ENCODE measurements at regions not wholly inside any gene's neighbourhood (a gene's known extent, or its start where the extent isn't known, plus 50 kb on each side); places are given as distances from the start of the nearest gene placed in this dataset.
"Not testable (repeated sequence)": the region's sequence is repeated elsewhere in the genome, so short reads cannot be mapped to it uniquely, and the experiment has no call there.

GRCh38 chr7:138221388-138221787, 145.1 kb downstream of the AKR1D1 start:
- DNase-seq: not testable (repeated sequence)

DNA sequence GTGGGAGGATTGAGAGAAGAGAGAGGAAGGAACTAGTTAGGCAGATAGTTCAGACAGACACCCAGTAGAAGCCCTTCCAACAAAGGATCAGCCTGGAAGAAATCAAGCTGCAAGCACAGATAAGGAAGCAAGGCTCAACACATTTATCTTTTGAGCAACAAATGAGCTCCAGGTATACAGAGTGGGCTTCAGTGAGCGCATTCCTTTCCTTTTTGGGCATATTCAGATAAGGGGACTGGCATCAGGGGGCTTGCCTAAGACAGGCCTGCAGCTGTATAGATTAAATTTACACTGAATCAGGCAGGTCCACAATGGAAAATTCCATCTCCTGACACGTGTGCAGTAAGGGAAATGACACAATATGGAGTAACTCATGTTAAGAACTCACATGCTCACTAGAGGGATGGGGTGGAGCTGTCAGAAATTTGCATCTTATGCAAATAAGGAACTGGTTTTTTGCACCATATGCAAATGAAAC, 147.2 kb downstream of the AKR1D1 start:
- DNase-seq: peak; percentile 60

GRCh38 chr7:138226001-138226476, 149.8 kb downstream of the AKR1D1 start:
- peak; percentile 85 for DNase-seq

GRCh38 chr7:138226745-138227279, 150.6 kb downstream of the AKR1D1 start:
- no peak for DNase-seq

DNA sequence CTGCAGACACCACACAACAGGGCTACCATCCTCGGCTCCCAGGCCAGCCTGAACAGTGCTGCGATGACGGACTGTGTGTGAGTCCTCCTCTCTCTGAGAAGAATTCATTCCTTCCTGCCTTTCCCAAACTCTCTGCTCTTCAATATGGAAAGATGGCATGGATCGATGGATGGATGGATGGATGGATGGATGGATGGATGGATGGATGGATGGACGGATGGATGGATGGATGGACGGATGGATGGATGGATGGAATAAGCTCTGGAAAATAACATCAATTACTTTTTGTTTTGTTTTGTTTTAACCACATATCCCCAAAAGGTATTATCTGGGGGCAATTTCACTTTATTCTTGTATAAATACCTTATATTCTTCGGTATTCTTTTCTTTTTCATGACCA, 151.9 kb downstream of the AKR1D1 start:
- DNase-seq: no peak

- DNase-seq: no peak
Observed at GRCh38 chr7:138228769-138229168, 152.5 kb downstream of the AKR1D1 start.

- DNase-seq: no peak
Observed at GRCh38 chr7:138233189-138233588, 156.9 kb downstream of the AKR1D1 start.

DNA sequence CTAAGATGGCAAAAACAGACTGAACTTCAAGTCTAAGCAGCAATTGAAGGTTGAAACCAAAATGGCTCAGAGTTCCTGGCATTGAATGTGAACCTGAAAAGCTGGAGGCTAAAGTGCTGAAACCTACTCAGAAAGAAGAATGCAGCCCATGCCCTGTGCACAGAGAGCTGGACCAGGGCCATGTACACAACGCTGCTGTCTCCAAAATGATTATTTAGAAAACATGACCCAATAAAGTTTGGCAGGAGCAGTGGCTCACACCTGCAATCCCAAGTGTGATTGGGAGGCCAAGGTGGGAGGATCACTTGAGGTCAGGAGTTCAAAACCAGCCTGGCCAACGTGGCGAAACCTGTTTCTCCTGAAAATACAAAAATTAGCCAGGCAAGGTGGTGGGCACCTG, 158.9 kb downstream of the AKR1D1 start:
- DNase-seq: no peak

DNA sequence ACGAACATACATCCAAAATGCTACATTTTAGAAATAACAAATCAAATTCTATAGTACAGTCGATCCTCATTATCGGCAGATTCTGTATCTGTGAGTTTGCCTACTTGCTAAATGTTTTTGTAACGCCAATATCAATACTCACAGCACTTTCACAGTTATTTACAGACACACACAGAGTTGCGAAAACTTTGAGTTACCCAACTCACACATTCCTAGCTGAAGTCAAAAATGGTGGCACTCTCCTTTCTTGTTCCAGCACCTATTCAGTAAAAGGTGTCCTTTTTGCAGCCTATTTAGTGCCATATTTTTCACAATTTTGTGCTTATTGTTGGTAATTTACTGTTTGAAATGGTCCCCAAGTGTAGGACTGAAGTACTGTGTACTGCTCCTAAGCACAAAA, 161.7 kb downstream of the AKR1D1 start:
- no peak for DNase-seq

GRCh38 chr7:138238734-138239659, 162.7 kb downstream of the AKR1D1 start:
- peak; percentile 38 for DNase-seq

- peak; percentile 14 for DNase-seq
Observed at GRCh38 chr7:138243430-138243829, 167.2 kb downstream of the AKR1D1 start.

GRCh38 chr7:138243836-138244235, 167.6 kb downstream of the AKR1D1 start:
- no peak for DNase-seq

- no peak for DNase-seq
Observed at GRCh38 chr7:138244606-138245005, 168.3 kb downstream of the AKR1D1 start.

DNA sequence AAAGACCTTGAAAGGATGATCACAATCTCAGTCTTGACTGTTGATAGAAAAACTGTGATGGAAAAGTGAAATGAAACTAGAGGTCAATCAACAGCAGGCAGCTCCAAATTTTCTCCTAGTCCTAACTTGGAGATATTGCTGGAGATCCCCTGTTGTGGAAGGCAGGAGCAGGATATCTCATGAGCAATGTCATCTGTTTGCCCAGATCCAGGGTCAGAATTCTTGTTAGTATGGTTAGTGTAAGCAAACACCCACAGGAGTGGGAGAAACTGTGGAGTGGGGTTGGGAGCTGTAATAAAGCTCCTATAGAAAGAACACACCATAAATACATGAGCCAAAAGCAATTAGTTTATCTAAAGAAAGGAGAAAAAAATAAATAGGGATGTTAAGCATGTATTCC, 169.0 kb downstream of the AKR1D1 start:
- DNase-seq: no peak

GRCh38 chr7:138245682-138246081, 169.4 kb downstream of the AKR1D1 start:
- no peak for DNase-seq

- no peak for DNase-seq
Observed at GRCh38 chr7:138246428-138246827, 170.2 kb downstream of the AKR1D1 start.

DNA sequence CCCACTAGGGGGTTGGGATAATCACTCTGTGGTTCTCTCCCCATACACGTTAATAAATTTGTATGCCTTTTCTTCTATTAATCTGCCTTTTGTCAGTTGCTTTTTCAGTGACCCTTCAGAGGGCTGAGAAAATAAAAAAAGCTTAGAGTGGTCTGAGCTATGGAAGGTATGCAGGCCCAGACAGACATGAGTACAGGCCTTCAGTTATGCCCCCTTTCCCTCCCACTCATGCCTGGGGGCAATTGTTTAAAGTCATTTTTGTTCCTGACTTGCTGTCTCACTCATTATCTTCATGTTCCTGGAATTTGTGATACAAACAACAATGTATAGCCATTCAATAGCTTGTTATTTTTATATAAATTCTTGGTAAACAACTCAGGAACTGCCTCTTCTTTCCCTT, 170.8 kb downstream of the AKR1D1 start:
- no peak for DNase-seq

- no peak for DNase-seq
Observed at GRCh38 chr7:138247568-138248333, 171.5 kb downstream of the AKR1D1 start.

GRCh38 chr7:138248609-138249008, 172.3 kb downstream of the AKR1D1 start:
- DNase-seq: no peak

DNA sequence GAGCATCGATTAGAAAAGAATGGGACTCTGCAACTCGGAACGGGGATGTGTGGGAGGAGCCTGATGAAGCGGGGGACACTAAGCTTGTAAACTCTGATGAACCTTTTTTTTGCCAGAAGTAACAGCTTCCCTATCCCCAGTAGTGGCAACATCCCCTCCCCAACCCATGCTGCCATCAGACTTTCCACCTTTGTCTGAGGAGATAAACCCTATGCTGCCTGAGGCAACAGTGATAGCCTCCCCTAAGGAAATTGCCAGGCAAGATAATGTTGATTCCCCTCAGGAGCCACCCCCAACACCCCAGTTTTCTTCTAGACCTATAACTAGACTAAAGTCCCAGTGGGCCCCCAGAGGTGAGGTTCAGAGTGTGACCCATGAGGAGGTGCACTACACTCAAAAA, 173.7 kb downstream of the AKR1D1 start:
- DNase-seq: no peak

DNA sequence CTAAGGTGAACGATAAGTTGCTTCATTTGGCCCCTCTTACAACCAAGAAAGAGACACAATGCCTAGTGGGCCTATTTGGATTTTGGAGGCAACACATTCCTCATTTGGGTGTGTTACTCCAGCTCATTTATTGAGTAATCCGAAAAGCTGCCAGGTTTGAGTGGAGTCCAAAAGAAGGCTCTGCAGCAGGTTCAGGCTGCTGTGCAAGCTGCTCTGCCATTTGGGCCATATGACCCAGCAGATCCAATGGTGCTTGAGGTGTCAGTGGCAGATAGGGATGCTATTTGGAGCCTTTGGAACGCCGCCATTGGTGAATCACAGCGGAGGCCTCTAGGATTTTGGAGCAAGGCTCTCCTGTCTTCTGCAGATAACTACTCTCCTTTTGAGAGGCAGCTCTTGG, 176.4 kb downstream of the AKR1D1 start:
- not testable (repeated sequence) for DNase-seq

GRCh38 chr7:138254444-138254843, 178.2 kb downstream of the AKR1D1 start:
- DNase-seq: no peak

- DNase-seq: peak; percentile 83
Observed at GRCh38 chr7:138257459-138258196, 181.4 kb downstream of the AKR1D1 start.

Measured in hematopoietic multipotent progenitor cell treated with erythropoietin and hydrocortisone succinate and interleukin-3 and kit ligand, for 8 days (in vitro differentiated cells).